ENCODE measurements at regions not wholly inside any gene's neighbourhood (a gene's known extent, or its start where the extent isn't known, plus 50 kb on each side); places are given as distances from the start of the nearest gene placed in this dataset.

GRCh38 chr7:28882869-28883470, 75.2 kb downstream of the TRIL start:
- no peak for TF ChIP-seq JUND (IDR thresholded peaks at IDR 0.05)
- no peak for TF ChIP-seq CTCF (IDR thresholded peaks at IDR 0.05)

All from SK-N-SH (cell line).